HepG2 (cell line): ENCODE measurements at regions not wholly inside any gene's neighbourhood (a gene's known extent, or its start where the extent isn't known, plus 50 kb on each side); places are given as distances from the start of the nearest gene placed in this dataset.

ENCODE experiments used
- CENPT ChIP-seq: sonication (generic); formaldehyde crosslinking; IDR thresholded peaks from 2 replicates; pipeline ENCODE4 v1.8.0; 2022; ENCODE audit warnings: low read depth, mild to moderate bottlenecking, moderate library complexity, missing genetic modification reagents
- DNMT1 ChIP-seq: sonication (generic); formaldehyde crosslinking; IDR thresholded peaks from 2 replicates; pipeline ENCODE4 v1.5.1; 2020; ENCODE audit warnings: mild to moderate bottlenecking, missing genetic modification reagents
- FOXK1 ChIP-seq: sonication (generic); formaldehyde crosslinking; IDR thresholded peaks from 2 replicates; pipeline ENCODE4 v1.4.0; 2020; ENCODE audit warnings: low read depth, missing genetic modification reagents, borderline replicate concordance
- GLI4 ChIP-seq: sonication (generic); formaldehyde crosslinking; IDR thresholded peaks from 2 replicates; pipeline ENCODE4 v1.5.1; 2020; ENCODE audit warnings: missing genetic modification reagents, mild to moderate bottlenecking, moderate library complexity, borderline replicate concordance
- GLMP ChIP-seq: sonication (generic); formaldehyde crosslinking; IDR thresholded peaks from 2 replicates; pipeline ENCODE4 v1.9.0; 2021; ENCODE audit warnings: missing genetic modification reagents, mild to moderate bottlenecking, borderline replicate concordance
- HNRNPLL ChIP-seq: fragments of 200-400 bp; formaldehyde crosslinking; IDR thresholded peaks from 2 replicates; pipeline ENCODE4 v1.6.1; 2017; ENCODE audit warnings: mild to moderate bottlenecking, low read depth, low read length; ENCODE audit not compliant: poor library complexity, severe bottlenecking
- JUN ChIP-seq: sonication (generic); formaldehyde crosslinking; IDR thresholded peaks from 2 replicates; pipeline ENCODE4 v1.4.0; 2020; ENCODE audit warnings: mild to moderate bottlenecking, missing genetic modification reagents
- KDM5A ChIP-seq: fragments of 200-600 bp; sonication (generic); IDR thresholded peaks from 2 replicates; pipeline ENCODE4 v1.7.0; 2018; ENCODE audit warnings: antibody characterized with exemption, mild to moderate bottlenecking, low read length, borderline replicate concordance
- NFE2 ChIP-seq: sonication (generic); formaldehyde crosslinking; IDR thresholded peaks from 2 replicates; pipeline ENCODE4 v1.4.0; 2020; ENCODE audit warnings: missing genetic modification reagents
- NFIB ChIP-seq: sonication (generic); formaldehyde crosslinking; IDR thresholded peaks from 2 replicates; pipeline ENCODE4 v1.9.0; 2021; ENCODE audit warnings: missing genetic modification reagents, mild to moderate bottlenecking, borderline replicate concordance
- PITX1 ChIP-seq: sonication (generic); formaldehyde crosslinking; IDR thresholded peaks from 2 replicates; pipeline ENCODE4 v1.5.1; 2020; ENCODE audit warnings: mild to moderate bottlenecking, missing genetic modification reagents
- RAD51 ChIP-seq: fragments of 450-650 bp; IDR thresholded peaks from 2 replicates; pipeline ENCODE4 v1.6.1; 2016; ENCODE audit warnings: borderline replicate concordance
- RFX3 ChIP-seq: IDR thresholded peaks from 2 replicates; pipeline ENCODE4 v1.6.1; 2016; ENCODE audit warnings: missing biosample characterization, missing genetic modification reagents
- TAF1 ChIP-seq: sonication (generic); formaldehyde crosslinking; IDR thresholded peaks from 2 replicates; pipeline ENCODE4 v1.4.0; 2020; ENCODE audit warnings: missing genetic modification reagents
- ZNF124 ChIP-seq: sonication (generic); formaldehyde crosslinking; IDR thresholded peaks from 2 replicates; pipeline ENCODE4 v1.4.0; 2020; ENCODE audit warnings: missing genetic modification reagents
- ZNF205 ChIP-seq: IDR thresholded peaks from 2 replicates; pipeline ENCODE4 v1.6.1; 2018; ENCODE audit warnings: missing biosample characterization, missing genetic modification reagents
- ZNF3 ChIP-seq: IDR thresholded peaks from 2 replicates; pipeline ENCODE4 v1.7.0; 2017; ENCODE audit warnings: inconsistent platforms
- ZNF354B ChIP-seq: sonication (generic); formaldehyde crosslinking; IDR thresholded peaks from 2 replicates; pipeline ENCODE4 v1.8.0; 2022; ENCODE audit warnings: mild to moderate bottlenecking, missing genetic modification reagents
- ZNF407 ChIP-seq: sonication (generic); formaldehyde crosslinking; IDR thresholded peaks from one replicate; pipeline ENCODE4 v1.5.1; 2020; ENCODE audit warnings: mild to moderate bottlenecking, missing genetic modification reagents; ENCODE audit errors: not compliant biosample characterization
- ZNF460 ChIP-seq: sonication (generic); formaldehyde crosslinking; IDR thresholded peaks from 2 replicates; pipeline ENCODE4 v1.5.1; 2020; ENCODE audit warnings: missing genetic modification reagents, mild to moderate bottlenecking, borderline replicate concordance
- ZNF567 ChIP-seq: sonication (generic); formaldehyde crosslinking; IDR thresholded peaks from 2 replicates; pipeline ENCODE4 v1.8.1; 2023; ENCODE audit warnings: mild to moderate bottlenecking, missing genetic modification reagents, borderline replicate concordance
- ZNF614 ChIP-seq: IDR thresholded peaks from 2 replicates; pipeline ENCODE4 v1.6.1; 2018; ENCODE audit warnings: missing biosample characterization, missing genetic modification reagents, inconsistent platforms, borderline replicate concordance
- ZNF709 ChIP-seq: sonication (generic); formaldehyde crosslinking; IDR thresholded peaks from 2 replicates; pipeline ENCODE4 v1.5.0; 2020; ENCODE audit warnings: mild to moderate bottlenecking, missing genetic modification reagents

GRCh38 chr2:167510071-167510759, 621.9 kb downstream of the XIRP2 start (continued):
- peak; percentile 48; the same call in 1 of the 2 replicates for TF ChIP-seq ZNF124 (CRISPR knock-in tag)
- TF ChIP-seq RFX3: no peak
- no peak for TF ChIP-seq ZNF354B (CRISPR knock-in tag)
- TF ChIP-seq ZNF3 (CRISPR knock-in tag): no peak
- TF ChIP-seq ZNF614 (CRISPR knock-in tag): peak; percentile 79; the same call in 1 of the 2 replicates
- TF ChIP-seq ZNF567 (CRISPR knock-in tag): no peak
- no peak for TF ChIP-seq ZNF709 (CRISPR knock-in tag)
- no peak for TF ChIP-seq JUN (CRISPR knock-in tag)
- no peak for TF ChIP-seq GLMP
- no peak for TF ChIP-seq HNRNPLL
- TF ChIP-seq ZNF205 (CRISPR knock-in tag): no peak
- TF ChIP-seq NFIB (CRISPR knock-in tag): no peak
- TF ChIP-seq PITX1 (CRISPR knock-in tag): peak; percentile 82; the same call in 1 of the 2 replicates
- TF ChIP-seq NFE2 (CRISPR knock-in tag): no peak
- no peak for TF ChIP-seq GLI4
- no peak for TF ChIP-seq RAD51
- no peak for TF ChIP-seq ZNF460 (CRISPR knock-in tag)
- TF ChIP-seq CENPT (CRISPR knock-in tag): no peak
- TF ChIP-seq KDM5A: no peak
- peak; percentile 50; the same call in 1 of the 2 replicates for TF ChIP-seq FOXK1 (CRISPR knock-in tag)
- TF ChIP-seq TAF1 (CRISPR knock-in tag): no peak
- TF ChIP-seq DNMT1 (CRISPR knock-in tag): no peak
- TF ChIP-seq ZNF407 (CRISPR knock-in tag): no peak
